NCI-H128 (cell line): ENCODE measurements at regions not wholly inside any gene's neighbourhood (a gene's known extent, or its start where the extent isn't known, plus 50 kb on each side); places are given as distances from the start of the nearest gene placed in this dataset.
"Not testable (repeated sequence)": the region's sequence is repeated elsewhere in the genome, so short reads cannot be mapped to it uniquely, and the experiment has no call there.

Experiments
- DNase-seq: peaks from one replicate; lab custom pipeline; 2025; ENCODE audit not compliant: unreplicated experiment; lab: John Stamatoyannopoulos, UW

GRCh38 chr5:23718564-23718963, 211.2 kb downstream of the PRDM9 start:
- no peak for DNase-seq

- DNase-seq: no peak
These were observed 213.9 kb downstream of the PRDM9 start for GRCh38 chr5:23721336-23721735.

DNA sequence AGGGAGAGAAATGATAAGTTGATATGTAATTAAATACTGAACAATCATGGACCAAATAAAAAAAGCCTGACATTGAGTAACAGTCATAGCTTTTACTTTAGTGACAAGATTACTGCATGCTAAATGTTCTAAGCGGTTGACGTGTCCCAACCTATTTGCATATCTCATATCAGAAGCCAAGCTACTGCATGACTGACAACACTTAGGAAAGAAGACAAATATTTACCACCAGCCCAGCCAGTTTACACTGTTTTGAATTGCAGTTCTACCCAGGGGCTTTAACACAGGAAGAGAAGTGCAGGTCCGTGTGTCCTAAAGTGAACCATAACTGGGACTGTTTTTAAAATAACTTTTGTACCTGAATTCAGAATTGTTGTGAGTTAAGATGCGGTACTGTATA, 219.9 kb downstream of the PRDM9 start:
- DNase-seq: peak; percentile 16

DNA sequence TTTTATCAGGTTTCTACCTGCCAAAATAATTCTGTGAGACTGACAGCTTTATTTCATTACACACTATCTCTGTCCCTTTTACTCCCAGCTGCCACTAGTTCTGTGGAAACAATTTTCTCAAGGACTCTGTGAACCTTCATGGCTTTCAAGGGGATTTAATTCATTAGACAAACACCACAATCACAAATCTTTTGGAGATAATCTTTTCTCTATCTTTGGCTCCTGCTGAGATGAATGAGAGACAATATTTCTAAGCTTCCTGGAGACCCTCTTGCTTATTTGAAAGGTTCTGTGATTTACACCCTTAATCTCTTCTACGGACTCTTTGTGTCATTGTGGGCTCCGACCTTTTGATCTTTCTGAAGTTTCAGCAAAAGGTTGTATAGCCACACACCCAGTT, 222.6 kb downstream of the PRDM9 start:
- no peak for DNase-seq

- DNase-seq: no peak
These were observed 232.6 kb downstream of the PRDM9 start for GRCh38 chr5:23740029-23740428.

DNA sequence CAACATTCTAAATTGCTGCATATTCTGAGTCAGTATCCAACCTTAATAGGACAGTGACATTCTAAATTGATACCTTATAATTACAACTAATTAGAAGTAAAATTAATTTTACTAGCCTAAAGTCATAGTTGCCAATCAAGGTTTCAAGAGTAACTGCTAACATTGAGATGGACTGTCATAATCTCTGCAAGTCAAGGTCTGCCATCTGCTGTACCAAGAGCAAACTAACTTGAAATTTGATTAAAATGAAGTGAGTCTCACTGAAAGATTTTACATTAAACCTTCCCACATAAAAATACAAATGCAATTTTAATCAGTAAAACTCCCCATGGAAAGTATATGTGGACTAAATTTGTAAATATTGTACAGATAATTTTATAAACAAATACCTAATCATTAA, 235.3 kb downstream of the PRDM9 start:
- DNase-seq: no peak

DNA sequence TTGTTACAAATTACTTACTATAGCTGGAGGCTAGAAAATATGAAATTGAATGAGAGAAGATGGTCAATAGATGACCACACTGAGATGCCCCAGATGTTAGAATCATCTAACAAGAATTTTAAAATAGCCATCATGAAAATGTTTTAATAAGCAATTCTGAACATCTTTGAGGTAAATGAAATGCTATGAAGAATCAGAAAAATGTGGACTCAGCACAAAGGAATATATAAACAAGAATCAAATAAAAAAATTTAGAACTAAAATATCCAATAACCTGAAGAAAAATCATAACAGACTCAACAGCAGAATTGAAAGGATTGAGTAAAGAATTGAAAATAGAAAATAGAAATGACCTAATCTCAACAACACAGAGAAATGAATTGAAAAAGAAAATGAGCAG, 248.5 kb downstream of the PRDM9 start:
- no peak for DNase-seq

DNA sequence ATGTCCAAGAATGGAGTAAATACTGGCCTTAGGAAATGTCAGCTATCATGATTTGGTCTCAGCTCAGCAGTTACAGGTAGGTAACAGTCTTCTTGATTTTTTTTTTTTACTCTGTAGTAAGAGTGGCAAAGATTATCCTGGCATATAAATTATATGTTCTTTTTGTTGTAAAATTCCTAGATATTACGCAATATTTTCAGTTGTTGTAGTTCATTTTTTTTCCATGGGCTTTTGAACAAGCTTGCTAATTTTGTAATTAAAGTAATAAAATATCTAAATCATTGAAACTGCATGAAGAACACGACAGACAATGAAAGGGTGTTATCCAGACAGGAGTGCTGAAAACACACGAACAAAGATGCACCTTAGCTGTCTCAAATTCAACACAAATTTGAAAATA, 249.4 kb downstream of the PRDM9 start:
- no peak for DNase-seq

- DNase-seq: no peak
These were observed 255.8 kb downstream of the PRDM9 start for GRCh38 chr5:23763170-23763569.

- DNase-seq: no peak
These were observed 269.3 kb downstream of the PRDM9 start for GRCh38 chr5:23776684-23777083.

- not testable (repeated sequence) for DNase-seq
These were observed 292.9 kb downstream of the PRDM9 start for GRCh38 chr5:23800307-23800706.

DNA sequence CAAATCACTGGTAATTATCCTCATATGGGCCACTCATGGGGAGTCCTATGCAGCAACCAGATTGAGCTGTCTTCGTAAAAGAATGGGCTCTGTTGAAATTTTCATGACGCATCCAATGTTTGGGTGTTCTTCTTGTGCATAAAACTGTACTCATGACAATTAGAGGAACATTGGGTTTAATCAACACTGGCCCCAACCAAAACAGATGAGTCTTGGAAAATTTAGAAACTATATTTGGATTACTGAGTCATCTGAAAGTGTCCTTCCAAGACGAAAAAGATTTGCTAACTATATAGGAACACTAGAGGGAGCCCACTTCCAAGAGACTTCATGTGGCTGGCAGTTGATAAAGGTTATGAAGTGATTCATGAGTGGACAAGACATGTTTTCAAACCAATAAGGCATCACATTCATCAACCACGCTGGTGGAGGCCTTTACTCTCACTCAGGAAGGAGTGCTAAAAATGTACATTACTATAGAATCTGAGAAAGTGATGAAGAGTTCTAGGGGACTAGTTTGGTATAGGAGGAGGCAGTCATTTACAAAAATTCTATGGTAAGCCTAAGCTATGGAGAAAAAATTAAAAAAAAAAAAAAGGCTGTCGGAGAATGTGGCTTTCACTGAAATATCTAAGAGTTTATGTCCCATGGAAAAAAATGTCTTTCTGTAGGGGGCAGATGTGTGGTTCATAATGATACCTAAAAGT, 313.5 kb downstream of the PRDM9 start:
- DNase-seq: no peak

DNA sequence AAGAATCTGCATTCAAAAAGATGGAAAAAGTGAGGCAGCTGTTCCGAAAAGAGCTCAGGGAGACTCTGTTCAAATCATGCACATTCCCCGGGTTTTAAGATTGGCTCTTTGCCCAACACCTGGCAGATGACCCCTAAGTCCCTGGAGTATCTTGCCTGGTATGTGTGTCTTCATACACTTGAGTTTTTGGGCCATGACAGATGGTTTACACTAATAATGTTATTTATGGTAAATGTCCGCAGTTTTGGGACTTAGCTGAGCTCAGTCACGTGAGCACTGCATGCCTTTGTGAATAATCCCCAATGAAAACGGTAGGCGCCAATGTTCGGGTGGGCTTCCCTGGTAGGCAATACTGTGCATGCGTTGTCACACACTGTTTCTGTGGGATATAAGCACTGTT, 316.1 kb downstream of the PRDM9 start:
- DNase-seq: no peak

DNA sequence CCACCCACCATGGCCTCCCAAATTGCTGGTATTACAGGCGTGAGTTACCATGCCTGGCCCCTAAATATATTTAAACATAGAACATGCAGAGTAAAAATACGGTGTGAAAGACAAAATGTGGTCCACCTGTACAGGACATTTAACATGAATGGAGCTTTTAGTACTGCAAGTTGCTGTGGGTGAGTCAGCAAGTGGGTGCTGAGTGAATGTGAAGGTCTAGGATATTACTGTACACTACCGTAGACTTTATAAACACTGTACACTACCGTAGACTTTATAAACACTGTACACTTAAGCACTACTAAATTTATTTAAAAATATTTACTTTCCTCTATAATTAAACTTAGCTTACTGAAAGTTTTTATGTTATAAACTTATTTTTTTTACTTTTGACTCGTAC, 317.8 kb downstream of the PRDM9 start:
- no peak for DNase-seq

DNA sequence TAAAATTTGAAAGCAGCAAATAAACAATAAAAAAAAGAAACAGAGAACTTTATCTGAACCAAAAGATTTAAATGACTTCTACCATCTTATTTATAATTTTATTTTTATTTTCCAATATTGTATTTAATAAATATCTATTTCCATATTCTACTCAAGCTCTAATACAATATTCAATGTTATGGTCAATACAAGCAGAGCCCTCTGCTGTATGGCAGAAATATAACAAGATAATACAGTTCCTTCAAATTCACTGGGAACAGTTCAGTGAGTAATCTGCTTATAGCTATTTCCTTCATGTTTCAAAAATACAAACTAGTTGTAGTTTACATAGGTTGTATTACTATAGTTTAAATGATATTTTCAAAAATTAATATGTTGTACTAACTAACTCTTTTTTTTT, 332.7 kb downstream of the PRDM9 start:
- no peak for DNase-seq

- DNase-seq: no peak
These were observed 357.4 kb downstream of the PRDM9 start for GRCh38 chr5:23864786-23865185.

DNA sequence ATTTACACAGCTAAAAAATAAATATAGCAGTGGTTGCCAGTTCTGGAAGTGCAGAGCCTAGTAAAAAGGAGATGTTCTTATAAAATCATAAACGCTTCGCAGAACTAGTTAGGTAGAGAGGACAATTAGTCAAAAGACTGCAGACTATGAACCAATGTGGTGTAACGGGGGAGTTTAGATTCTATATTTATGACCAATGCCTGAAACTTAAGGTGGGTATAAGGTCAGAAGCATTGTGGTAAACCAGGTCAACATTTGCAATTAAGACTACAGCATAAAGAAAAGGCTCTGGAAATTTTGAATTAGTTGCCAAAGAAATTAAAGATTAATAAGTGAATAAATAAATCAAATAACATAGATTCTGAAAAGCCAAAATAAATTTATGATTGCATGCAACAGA, 370.4 kb downstream of the PRDM9 start:
- no peak for DNase-seq

DNA sequence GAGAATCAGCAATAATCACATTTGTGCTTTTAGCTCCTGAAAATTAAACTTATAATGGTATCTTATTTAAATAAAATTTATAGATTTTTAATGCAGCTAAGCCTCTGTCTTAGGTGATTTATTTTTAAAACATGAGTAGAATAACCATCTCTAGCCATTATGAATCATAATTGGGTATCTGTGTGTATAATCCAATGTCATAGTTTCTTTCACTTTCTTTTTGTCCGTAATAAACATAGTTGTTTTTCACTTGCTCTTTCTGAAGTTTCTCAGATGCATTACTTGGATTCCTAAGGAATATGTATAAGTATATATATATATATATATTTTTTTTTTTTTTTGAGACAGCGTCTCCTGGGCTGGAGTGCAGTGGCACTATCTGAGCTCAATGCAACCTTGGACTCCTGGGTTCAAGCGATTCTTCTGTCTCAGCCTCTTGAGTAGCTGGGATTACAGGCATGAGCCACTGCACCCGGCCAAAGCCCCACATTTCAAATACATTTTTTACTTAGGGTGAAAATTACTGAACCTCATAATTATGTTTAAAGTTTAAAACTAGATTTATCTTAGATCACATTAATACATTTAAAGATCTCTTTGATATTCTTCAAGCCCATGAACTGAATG, 377.1 kb downstream of the PRDM9 start:
- DNase-seq: no peak

DNA sequence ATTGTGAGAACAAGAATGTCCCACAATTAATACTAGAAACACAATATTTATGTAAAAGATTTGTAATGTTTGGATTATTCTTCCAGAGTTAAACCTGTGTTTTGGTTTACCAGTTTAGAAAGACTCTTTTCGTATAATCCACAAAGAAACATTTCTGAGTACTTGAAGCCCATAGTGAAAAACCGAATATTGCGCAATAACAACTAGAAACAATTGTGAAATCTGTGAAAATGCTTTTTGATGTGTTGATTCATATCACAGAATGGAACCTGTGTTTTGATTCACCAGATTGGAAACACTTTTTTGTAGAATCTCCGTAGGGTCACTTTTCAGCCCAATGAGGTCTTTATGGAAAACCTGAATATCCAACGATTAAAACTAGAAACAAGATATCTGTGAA, 386.2 kb downstream of the PRDM9 start:
- no peak for DNase-seq

DNA sequence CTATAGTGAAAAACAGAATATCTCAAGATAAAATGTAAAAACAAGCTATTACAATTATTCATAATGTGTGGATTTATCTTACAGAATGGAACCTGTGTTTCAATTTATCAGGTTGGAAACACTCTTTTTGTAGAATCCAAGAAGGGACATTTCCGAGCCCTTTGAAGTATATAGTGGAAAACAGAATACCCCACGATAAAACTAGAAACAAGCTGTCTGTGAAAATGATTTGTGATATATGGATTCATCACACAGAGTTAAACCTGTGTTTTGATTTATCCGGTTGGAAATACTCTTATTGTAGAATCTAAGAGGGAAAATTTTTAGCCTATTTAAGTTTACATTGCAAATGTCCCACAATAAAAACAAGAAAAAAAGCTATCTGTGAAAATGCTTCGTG, 388.2 kb downstream of the PRDM9 start:
- no peak for DNase-seq

DNA sequence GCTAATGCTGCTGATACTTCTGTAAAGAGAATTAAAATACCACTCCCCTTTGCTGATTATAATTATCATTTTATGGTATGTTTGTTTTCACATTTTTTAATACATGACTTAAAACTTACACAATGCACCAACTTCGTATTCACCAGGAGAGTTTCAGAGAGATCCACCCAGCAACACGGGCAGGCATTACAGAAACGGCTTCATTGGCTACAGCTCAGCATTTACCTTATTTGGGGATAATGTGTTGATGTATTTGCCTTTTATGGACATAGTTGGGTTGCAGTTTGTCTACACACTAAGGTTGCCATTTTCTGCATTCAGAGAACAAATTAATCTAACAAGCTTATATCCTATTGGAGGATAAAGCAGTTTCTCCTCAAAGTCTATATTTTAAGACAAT, 423.6 kb downstream of the PRDM9 start:
- DNase-seq: no peak

GRCh38 chr5:23951261-23951928, 444.0 kb downstream of the PRDM9 start:
- not testable (repeated sequence) for DNase-seq
